ENCODE measurements at regions not wholly inside any gene's neighbourhood (a gene's known extent, or its start where the extent isn't known, plus 50 kb on each side); places are given as distances from the start of the nearest gene placed in this dataset.

DNA sequence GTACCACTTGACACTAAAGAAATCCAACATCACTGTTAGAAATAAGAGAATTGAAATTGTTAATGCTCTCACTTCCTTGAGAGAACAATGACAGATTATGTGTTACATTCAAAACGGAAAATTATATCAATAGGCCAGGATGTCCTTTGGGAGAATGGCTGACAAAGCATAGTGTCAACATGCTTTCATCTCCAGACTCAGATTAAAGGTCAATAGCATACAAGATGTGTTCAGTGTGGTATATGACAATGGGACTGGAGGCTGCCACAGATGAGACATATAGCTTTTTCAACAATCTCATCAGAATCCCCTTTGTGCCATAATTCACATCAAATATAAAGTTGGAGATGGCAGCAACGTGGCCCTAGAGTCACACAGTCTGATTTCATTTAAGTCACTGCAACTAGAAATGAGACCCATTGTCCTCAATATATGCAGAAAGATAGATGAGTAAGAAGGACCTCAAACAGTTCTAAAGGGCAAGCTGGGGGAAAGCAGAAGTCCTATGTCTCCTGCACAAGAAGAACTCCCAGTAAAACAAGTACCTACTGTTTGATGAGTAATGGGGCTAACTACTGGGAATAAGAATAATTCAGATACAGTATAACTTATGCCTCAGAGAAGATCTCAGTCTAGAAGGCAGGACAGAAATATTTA, 327.9 kb downstream of the TTLL7 start:
- no peak for DNase-seq

DNA sequence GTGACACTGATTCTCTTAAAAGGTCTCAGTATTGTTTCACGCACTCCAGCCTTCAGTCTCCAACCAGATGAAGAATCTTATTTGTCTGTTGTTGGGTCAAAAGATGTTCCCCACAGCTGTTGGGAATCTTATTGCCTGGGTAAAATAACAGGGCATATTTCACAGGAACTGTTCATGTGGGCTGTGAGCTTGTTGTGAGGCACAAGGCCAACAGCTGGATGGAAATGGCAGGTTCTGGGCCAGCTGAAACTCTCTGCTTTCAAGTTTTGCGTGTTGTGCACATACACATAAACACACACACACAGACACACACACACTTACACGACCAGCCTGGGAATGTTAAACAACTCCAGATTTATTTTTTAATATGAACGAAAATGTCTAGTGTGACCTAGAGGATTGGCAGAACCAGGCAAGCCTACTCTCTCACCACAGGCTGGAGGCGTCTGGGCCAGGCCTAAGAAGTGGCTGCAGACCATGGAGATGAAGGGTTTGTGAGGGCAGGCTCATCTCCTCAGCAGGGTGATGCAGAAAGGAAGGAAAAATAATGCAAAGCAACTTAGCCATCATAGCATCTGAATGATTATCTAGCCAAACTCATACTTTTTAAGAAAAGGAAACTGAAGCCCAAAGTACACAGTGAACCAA, 357.0 kb downstream of the TTLL7 start:
- no peak for DNase-seq

DNA sequence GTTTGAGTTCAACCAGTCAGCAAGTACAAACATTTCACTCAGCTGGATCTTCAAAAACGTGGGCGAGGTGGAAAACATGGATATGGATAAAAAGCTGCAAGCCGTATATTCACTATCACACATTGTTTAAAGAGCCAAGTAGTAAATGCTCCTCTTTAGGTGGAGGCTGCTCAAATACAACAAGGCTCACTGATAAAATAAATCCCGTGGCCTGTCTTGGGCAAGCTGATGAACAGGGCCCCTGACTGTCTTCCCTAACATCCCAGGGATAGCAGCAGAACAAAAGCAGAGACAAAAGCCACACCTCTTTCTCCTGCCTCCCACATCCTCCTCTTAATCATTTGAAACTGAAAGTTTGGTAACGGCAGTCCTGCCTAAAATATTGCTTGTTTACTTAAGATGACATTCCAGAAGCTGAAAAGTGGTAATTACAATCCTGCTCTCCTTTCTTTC, 357.7 kb downstream of the TTLL7 start:
- DNase-seq, result no peak

DNA sequence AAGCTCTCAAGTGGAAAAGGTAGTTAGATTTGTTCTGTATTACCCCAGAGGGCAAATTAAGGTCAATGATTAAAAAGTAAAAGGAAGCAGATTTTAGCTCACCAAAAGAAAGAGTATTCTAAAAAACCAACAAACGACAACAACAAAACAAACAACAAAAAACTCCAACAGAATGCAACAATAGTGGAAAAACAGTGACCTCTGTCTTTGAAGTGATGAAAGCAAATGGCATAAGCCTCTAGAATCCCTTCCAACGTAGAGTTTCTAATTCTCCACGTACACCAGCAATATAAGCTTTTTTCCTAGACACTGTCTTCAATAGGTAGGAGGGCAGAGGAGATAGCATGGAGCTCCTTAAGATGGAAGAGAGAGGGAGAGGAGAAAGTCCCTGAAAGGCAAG, 359.1 kb downstream of the TTLL7 start:
- DNase-seq, result no peak

DNA sequence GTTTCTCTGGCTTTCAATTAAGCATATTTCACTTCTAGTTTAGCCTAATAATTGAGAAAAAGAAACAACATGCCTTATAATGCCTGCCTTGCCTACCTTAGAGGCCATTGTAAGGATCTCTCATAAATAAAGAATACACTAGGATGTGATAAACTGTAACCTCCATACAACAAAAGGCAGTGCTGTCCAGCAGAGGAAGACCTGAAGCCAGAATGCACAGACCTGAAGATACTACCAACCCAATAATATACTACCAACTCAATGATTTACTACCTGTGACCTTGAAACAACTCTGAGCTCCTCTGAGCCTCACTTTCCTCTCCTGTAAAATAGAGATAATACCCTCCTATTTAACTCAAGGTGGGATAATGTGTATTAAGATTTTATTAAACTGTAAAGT, 361.3 kb downstream of the TTLL7 start:
- no peak for DNase-seq

DNA sequence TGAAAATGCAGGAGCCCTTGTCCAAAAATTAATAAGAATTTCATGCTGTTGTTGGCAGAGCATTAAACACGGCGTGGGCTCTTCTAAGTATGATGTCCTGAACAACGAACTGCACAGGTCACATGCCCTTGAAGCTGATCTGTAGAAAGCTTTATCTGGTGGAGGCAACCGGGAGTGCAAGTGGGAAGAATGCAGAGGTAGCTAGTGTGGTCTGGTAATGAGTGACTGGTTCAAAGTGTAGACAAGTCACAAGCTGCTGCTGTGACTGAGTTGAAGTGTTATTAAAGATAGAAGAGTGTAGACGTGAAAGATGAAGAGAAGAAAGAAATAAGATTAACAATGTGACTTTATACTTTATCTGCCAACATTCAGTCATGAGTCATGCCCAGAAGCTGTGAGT, 361.9 kb downstream of the TTLL7 start:
- no peak for DNase-seq

DNA sequence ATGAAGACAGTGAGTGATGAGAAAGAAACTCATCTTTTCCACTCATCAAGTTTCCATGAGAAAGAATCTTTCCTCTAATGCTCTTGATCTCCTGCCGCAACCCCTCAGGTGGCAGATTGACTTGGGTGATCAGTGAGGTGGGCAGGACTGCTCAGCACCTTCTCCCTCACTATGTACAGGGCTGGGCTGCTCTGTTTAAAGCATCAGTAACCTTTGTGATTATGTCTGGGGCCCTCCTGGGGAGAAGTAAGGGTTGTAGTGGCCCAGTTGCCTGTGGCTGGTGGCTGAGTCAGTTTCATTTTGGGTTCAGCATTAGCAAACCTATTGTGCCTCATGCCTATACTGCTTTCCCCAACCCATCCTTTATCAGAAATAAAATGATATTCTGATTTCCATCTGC, 366.0 kb downstream of the TTLL7 start:
- no peak for DNase-seq

DNA sequence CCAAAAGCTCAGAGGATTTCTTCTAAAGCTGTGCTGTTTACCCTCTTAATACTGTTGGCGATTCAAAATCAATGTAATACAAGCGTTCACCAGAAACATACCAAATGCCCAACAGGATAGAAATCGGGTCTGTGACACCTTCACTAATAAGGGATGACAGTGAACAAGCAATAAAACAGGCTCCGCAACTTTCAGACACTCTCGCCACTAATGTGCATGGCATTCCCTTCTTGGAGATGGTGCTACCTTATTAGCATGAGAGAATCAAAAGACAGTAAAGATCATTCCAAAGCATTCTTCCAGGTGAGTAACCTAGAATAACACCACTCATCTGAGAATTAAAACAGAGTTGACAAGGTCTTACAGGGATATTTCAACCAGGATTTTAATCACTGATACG, 367.1 kb downstream of the TTLL7 start:
- no peak for DNase-seq

DNA sequence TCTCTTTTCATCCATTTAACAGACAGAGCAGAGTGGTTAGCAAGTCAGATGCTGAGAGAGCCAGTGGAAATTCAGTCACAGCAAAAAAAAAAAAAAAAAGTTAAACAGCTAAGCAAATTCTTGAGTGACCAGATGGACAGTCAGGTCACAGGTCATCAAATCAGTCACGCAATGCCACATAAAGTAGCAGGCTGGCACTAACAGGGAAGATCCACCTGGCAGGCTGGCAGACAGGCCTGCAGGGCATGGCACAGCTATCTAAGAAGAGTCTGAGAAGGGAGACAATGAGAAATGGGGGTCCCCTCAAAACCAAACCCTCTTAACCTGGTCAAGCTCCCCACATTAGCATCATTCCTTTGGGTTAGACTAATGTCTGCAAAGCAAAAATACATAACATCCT, 371.9 kb downstream of the TTLL7 start:
- DNase-seq, result no peak

DNA sequence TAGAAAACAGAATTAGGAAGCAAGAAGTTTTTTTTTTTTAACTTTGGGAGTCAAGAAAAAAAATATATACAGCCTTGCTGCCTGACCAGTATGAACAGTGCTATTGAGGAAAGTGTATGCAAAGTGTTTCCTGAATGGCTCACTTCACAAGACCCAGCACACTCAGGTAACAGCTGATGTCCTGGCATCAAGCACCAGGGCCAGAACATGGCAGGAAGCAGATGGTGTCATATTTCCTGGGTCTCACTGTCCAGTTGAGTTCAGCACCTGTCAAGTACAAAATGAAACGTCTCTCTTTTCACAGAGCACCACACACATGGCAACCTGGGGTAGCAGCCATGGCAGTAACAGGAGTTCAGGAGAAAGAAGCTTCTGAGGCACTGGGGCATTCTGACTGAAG, 372.3 kb downstream of the TTLL7 start:
- no peak for DNase-seq

DNA sequence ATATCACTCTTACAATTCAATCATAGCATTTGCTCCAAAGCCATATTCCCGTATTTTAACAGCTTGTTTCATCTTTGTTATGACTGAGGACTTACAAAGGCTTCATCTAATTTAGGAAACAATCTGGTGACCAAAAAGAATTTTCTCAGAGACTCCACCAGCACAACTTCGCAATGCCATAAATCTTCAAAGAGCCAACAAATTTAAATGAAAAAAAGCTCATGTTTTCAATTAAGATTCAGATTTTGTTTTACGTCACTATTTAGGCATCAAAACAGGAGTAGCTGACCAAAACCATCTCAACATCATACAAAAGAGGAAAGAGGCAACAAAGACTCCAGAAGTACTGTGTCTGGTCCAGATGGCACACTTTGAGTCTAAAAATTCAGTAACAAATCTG, 373.3 kb downstream of the TTLL7 start:
- no peak for DNase-seq

DNA sequence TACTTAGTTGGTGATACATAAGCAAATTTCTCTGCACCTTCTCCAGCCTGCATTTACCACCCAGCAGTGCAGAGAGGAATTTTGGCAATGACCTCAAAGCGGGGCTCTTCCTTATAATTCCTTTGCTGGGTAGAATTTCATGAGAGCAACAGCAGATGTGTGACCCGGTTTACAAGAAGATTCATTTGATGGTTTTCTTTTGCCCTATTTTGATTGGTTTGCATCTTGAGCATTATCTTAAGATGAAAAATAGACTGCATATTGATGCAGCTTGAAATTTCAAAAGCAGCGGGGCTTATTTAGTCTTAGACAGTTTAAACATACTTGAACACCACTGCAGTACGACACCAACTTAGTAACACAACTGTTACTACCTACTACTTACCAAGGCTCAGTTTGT, 378.9 kb downstream of the TTLL7 start:
- no peak for DNase-seq

DNA sequence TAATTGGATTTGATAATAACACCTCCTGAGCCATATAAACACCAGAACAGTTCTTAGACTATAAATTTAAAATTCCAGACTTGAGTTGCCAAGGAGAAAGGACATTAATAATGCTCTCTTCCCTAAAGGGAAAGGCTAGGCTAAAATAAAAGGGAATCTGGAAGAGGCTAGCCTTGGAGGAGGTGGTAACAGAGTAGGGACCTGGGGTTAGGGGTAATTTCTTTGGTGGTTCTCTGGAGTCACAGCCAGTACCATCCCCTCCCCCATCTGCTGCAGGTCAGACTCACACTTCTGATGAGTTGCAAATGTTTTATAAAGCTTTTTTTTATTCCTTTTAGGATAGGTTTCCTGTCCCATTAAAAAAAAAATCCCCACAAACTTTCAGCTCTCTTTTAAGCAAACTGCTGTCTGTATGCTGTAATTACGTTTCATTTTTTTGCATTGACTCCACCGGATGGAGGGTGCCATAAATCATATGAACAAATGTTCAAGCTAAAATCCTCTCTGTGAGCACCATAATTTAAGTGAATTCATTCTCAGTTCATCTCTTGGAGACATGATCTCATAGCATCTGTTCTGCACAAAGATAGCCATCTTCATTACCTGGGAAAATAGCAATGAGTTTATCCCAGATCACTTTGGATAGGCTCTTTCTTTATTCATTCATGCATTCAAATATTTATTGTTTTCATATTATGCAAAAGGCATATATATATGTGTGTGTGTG, 379.6 kb downstream of the TTLL7 start:
- DNase-seq, result no peak

DNA sequence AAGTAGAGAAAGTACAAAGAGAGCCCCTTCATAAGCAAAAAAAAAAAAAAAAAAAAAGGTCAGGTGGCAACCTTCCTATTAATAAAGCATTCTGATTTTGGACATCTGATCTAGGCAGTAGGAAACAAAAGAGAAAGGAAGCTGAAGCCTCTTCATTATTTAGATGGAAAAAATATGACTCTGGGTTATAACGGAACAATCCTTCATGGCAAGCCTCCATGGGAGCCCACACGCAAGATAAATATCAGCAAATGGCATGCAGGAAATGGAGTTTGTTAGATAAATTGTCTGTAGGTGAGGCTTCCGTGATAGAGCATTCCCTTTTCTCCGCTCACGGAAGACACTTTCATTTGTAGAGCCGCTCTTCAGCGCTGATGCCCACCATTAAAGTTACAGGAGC, 381.0 kb downstream of the TTLL7 start:
- no peak for DNase-seq

DNA sequence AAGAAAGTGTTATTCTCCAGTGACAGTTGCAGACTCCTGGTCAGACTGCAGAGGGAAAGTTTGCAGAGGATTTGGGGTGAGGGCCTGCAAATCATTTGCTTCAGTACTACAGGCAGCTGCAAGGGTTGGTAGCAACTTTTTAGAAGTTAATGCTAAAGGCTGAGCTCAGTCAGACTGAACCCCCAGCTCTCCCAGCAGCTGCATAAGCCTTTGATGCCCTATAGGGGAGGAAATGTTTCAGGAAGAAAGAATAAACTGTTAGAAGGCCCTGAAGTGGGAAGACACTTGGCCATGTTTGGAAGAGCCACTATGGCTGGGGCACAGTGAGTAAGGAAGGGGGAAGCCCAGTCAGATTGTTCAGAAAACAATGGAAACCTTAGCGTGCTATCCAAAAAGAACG, 383.6 kb downstream of the TTLL7 start:
- DNase-seq, result no peak

DNA sequence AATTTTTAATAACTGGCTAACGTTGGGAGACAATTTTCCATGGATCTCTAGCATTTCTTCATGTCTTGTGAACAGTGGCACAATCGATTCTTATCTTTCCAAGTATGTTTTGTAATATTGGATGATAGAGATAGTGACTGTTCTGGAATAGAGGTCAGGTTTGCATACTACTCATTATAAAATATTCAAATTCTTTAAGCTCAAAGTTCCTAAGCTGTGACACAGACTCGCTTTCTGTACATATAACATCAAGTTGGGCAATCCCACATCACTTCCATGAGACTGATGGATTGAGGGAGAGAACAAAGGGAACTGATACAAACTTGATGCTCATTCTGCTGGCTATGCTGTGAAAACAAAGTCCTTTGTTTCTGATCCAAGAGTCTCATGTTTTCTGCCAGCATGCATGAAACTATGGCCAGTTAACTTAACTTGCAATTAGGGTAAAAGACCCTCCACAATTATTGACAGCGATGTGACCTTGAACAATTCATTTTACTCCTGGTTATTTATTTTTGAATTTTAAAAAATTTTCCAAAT, 392.4 kb downstream of the TTLL7 start:
- no peak for DNase-seq

DNA sequence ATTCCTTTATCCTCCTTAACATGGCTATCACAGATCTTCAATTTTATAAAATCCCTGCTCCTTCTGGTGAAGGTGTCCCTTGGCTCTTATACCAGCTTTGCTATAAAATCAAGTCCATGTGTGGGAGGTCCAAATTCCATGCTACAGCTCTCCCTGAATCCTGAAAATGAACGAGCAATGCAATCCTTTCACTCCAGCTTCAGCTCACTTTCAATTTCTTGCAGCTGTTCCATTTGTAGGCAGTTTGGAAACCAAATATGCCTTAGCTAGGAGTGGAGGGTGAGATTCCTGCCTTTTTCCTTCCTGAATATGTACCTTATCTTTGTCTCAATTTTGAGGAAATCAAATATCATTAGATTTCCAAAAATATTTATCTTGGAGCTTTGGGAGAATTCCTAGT, 402.6 kb downstream of the TTLL7 start:
- no peak for DNase-seq

DNA sequence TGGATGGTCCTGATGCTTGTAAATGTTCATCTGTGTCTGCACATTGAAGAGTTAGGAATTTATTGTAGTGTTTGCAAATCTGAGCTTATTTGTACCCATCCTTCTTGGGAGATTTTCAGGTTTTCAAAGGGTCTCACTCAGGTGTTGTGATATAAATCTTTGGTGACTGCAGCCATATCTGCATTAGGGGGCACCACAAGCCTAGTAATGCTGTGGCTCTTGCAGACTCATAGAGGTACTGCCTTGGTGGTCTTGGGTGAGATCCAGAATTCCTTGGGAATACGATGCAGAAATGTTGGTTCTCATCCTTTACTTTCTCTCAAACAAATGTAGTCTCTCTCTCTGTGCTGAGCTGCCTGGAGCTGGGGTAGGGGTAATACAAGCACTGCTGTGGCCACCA, 405.9 kb downstream of the TTLL7 start:
- DNase-seq, result no peak

DNA sequence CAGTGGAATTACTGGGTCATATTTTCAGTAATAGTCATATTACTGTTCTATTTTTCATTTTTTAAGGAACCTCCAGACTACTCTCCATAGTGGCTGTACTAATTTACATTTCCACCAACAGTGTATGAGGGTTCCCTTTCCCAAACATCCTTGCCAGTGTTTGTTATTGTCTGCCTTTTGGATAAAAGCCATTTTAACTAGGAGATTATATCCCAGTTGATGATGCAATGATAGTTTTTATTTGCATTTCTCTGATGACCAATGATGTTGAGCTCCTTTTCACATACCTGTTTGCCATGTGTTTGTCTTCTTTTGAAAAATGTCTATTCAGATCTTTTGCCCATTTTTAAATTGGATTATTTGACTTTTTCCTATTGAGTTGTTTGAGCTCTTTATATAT, 410.8 kb downstream of the TTLL7 start:
- no peak for DNase-seq

DNA sequence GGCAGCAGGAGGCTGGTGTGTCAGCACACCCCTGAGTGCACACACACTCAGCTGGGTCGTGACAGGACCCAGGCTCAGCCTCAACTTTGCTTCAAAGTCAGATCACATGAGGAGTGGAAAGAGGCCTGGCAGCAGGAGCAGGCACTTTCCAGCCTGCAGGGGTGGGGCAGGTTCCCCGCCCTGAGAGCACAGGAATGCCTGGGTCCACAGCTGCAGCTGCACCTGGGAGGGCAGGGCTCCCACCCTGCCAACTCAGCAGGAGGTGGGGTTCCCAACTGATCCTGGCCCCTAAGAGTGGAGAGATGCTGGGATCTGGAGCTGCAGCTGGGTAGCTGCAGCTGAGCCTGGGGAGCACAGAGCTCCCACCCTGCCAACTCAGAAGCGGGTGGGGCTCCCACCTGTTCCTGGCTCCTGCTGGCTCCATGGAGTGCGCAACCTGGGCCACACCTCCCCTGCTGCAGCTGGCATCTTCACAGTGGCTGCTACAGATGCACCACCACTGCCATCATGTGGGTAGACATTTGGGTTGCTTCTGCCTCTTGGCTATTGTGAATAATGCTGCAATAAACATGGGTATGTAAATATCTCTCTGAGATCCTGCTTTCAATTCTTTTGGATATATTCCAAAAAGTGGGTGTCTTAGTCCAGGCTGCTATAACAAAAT, 415.4 kb downstream of the TTLL7 start:
- no peak for DNase-seq

DNA sequence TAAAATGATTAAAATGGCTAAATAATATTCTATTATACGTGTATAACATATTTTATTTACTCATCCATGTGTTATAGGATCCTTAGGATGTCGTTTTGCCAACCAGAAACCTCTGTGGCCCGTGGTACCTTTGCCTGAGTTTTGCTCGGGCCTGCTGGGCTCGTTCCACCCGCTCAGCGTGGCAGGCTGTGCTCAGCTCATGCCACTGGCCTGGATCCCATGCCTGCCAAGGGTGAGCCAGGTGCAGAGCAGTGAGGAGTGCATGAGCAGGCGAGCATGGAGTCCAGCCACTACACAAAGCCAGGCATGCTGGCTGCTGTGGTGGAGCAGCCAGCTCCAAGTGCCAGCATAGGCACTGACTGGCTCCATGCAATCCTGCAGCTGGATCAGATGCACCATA, 417.2 kb downstream of the TTLL7 start:
- DNase-seq, result no peak

DNA sequence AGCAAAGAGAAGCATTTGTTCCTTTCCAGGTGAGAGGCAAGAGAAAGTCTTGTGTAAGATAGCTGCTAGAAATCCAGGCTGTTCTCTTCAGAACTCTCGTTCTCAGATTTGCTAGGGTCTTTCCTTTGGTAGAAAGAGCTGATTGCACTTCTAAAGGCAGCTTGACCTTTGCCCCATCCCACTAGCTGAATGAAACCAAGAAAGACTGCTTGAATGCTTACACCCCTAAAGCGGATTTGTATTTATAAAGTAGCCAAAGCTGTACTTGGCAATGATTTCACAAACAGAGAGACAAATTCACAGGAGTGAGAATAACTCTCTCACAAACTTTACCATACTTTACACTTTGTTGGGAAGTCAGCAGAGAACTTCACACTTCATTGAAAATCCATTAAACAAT, 424.1 kb downstream of the TTLL7 start:
- no peak for DNase-seq

DNA sequence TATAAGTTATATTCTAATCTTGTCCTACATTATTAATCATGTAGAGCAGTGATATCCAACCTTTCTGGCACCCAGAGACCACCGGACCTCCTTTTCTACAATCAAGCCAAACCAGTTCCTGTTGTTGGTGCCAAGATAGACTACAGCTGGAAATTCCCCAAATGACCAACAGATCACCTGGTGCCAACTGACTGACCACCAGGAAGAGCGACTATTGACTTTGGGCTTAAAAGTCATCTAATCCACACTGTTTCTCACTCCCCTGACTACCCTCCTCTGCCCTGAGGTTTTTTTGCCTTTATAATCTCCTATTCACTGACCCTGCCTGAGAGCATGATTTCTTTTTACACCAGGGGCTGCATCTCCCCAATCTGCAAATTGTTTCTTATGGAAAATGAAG, 425.2 kb downstream of the TTLL7 start:
- no peak for DNase-seq

DNA sequence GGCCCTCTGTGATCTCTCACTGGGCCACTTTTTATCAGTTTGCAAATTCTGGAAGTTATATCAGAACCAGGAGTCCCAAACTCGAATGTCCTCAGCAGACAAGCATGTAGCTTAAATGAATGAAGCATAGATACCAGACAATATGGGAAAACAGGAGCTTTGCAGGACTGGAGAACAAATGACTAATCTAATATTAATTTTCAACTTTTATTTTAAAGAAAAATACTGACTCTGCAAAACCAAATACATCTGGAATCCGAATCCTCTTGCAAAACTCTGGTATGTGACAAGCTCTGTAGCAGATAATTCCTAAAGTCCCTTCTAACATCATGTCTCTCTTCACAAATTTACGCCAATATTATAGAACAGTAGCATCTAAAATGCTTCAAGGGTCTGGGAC, 427.4 kb downstream of the TTLL7 start:
- DNase-seq, result no peak

Measured in hematopoietic multipotent progenitor cell treated with erythropoietin and hydrocortisone succinate and interleukin-3 and kit ligand, for 8 days (in vitro differentiated cells).